GM12878 (cell line): ENCODE measurements at regions not wholly inside any gene's neighbourhood (a gene's known extent, or its start where the extent isn't known, plus 50 kb on each side); places are given as distances from the start of the nearest gene placed in this dataset.

Source experiments
- ATAC-seq: fragments of 200-7000 bp; cut with Tn5 transposase; 3 replicates; pipeline ENCODE4 v1.9.1; 2020; ENCODE audit warnings: mild to moderate bottlenecking, moderate library complexity
- BruUV-seq: library from RNA; stranded (reverse); fragments of 400-500 nt; replicated peaks from 2 replicates; lab custom pipeline; 2021; lab: Mats Ljungman, UMichigan
- CTCF ChIA-PET: fragments of 300-600 bp; sonication (Branson Sonifier 250); formaldehyde crosslinking; extraction: SDS; loops from one replicate; lab custom pipeline; 2021; ENCODE audit warnings: inconsistent platforms; lab: Yijun Ruan, JAX
- POLR2A ChIA-PET: fragments of 350-600 bp; formaldehyde crosslinking; extraction: SDS; loops from one replicate; lab custom pipeline; 2021; ENCODE audit warnings: inconsistent platforms; lab: Charles Lee
- RAD21 ChIA-PET: fragments of 300-600 bp; sonication (Branson Sonifier 250); formaldehyde crosslinking; loops from one replicate; lab custom pipeline; 2023; ENCODE audit warnings: antibody characterized with exemption; ENCODE audit not compliant: unreplicated experiment; lab: Charles Lee
- SMC1A ChIA-PET: fragments of 300-600 bp; sonication (Branson Sonifier 250); formaldehyde crosslinking; loops from one replicate; lab custom pipeline; 2023; ENCODE audit not compliant: unreplicated experiment, uncharacterized antibody; lab: Charles Lee
- DNase-seq: peaks from one replicate; pipeline ENCODE4 v3.0.0-alpha.2; 2011; ENCODE audit warnings: low read depth, low spot score
- FAIRE-seq: peaks from 3 replicates; lab custom pipeline; 2011; peaks lifted over from hg19 to GRCh38; lab: Jason Lieb, UNC
- H2AFZ ChIP-seq: 2 replicates; pipeline ENCODE4 v1.6.0; 2011; ENCODE audit warnings: low read depth, low read length, control low read depth; ENCODE audit not compliant: control insufficient read depth
- H3K27ac ChIP-seq: 2 replicates; pipeline ENCODE4 v1.5.1; 2011; ENCODE audit warnings: control low read depth; ENCODE audit not compliant: control insufficient read depth, insufficient read depth
- H3K27me3 ChIP-seq, 2 experiments: replicated peaks in 1 of 2; 2 replicates each; pipeline versions ENCODE4 v1.6.0 to v1.6.1; 2011; ENCODE audit warnings: low read length in 1 of 2; ENCODE audit not compliant: control insufficient read depth in 2 of 2, insufficient read depth in 2 of 2
- H3K36me3 ChIP-seq, 2 experiments: 2 replicates each; pipeline ENCODE4 v1.5.1; 2011; ENCODE audit warnings: low read length in 1 of 2; ENCODE audit not compliant: control insufficient read depth in 2 of 2, insufficient read depth in 2 of 2
- H3K4me1 ChIP-seq: 2 replicates; pipeline ENCODE4 v1.6.1; 2011; ENCODE audit warnings: mild to moderate bottlenecking, low read length, moderate library complexity, mixed read lengths; ENCODE audit not compliant: control insufficient read depth, insufficient read depth
- H3K4me2 ChIP-seq: 2 replicates; pipeline ENCODE4 v1.6.0; 2011; ENCODE audit warnings: control low read depth; ENCODE audit not compliant: control insufficient read depth, insufficient read depth
- H3K4me3 ChIP-seq: fragments of 200-600 bp; sonication (generic); 2 replicates; pipeline ENCODE4 v1.5.1; 2016
- H3K79me2 ChIP-seq: 2 replicates; pipeline ENCODE4 v1.6.0; 2011; ENCODE audit warnings: low read length; ENCODE audit not compliant: control insufficient read depth, insufficient read depth
- H3K9ac ChIP-seq: 2 replicates; pipeline ENCODE4 v1.8.0; 2011; ENCODE audit warnings: low read length, control low read depth, mixed read lengths; ENCODE audit not compliant: control insufficient read depth, insufficient read depth
- H3K9me3 ChIP-seq: replicated peaks from 3 replicates; pipeline ENCODE4 v1.5.1; 2011; ENCODE audit warnings: mild to moderate bottlenecking, low read length; ENCODE audit not compliant: control insufficient read depth, insufficient read depth
- H4K20me1 ChIP-seq: 2 replicates; pipeline ENCODE4 v1.6.0; 2011; ENCODE audit not compliant: control insufficient read depth, insufficient read depth
- CHD1 ChIP-seq: IDR thresholded peaks from 2 replicates; pipeline ENCODE4 v1.6.1; 2012; ENCODE audit warnings: low read depth, low read length, improper control_type of control experiment
- DPF2 ChIP-seq: fragments of 450-650 bp; IDR thresholded peaks from 2 replicates; pipeline ENCODE4 v1.6.1; 2017; ENCODE audit warnings: mild to moderate bottlenecking
- ESRRA ChIP-seq: IDR thresholded peaks from 2 replicates; pipeline ENCODE4 v1.6.1; 2012; ENCODE audit warnings: mild to moderate bottlenecking, low read length, improper control_type of control experiment
- MXI1 ChIP-seq: fragments of 150-350 bp; IDR thresholded peaks from 2 replicates; pipeline ENCODE4 v1.6.1; 2011; ENCODE audit warnings: low read depth, mild to moderate bottlenecking, inconsistent platforms, low read length, improper control_type of control experiment
- NBN ChIP-seq: fragments of 450-650 bp; IDR thresholded peaks from 2 replicates; pipeline ENCODE4 v1.6.1; 2016
- NFYA ChIP-seq: IDR thresholded peaks from 2 replicates; pipeline ENCODE4 v1.6.1; 2011; ENCODE audit warnings: low read depth, mild to moderate bottlenecking, low read length, improper control_type of control experiment, borderline replicate concordance
- WGBS: methylation state at CpG from one replicate; pipeline ENCODE4 v1.1.6; 2016; ENCODE audit warnings: low lambda C conversion rate; ENCODE audit not compliant: insufficient replicate concordance, insufficient coverage; ENCODE audit errors: missing lambda C conversion rate; 5-methylcytosine and 5-hydroxymethylcytosine counted together
- in situ Hi-C: fragments of 300-500 bp; cut with MboI; formaldehyde crosslinking; loops from 9 replicates; pipeline ENCODE4 v1.14.3; 2018; ENCODE audit warnings: mixed read lengths
- intact Hi-C: fragments of 100-400 bp; cut with micrococcal nuclease; formaldehyde crosslinking; loops from one replicate; pipeline ENCODE4 v1.14.2; 2022; ENCODE audit not compliant: unreplicated experiment
- TF ChIP-seq, protein P1 (sequence below): fragments of 450-650 bp; IDR thresholded peaks from 2 replicates; pipeline ENCODE4 v1.6.1; 2014; ENCODE audit warnings: mild to moderate bottlenecking
- TF ChIP-seq, protein P2 (sequence below): IDR thresholded peaks from 2 replicates; pipeline ENCODE4 v1.6.1; 2012; ENCODE audit warnings: mild to moderate bottlenecking, low read depth, low read length

GRCh38 chr13:86426437-86426836 is 627.2 kb upstream of the SLITRK6 start:
- no peaks in the 10 kb centered on the region for H3K9me3 ChIP-seq
- ChIA-PET POLR2A (no interaction called here), RAD21 (no interaction called here), SMC1A (interaction anchor here (1.2 to 1.4 kb wide), 2 partner anchors 9 to 19 kb away, joined by 3 read pairs; no protein-coding TSS in a partner anchor)
- H3K4me2 ChIP-seq, result no peak overlapping the region
- no peaks in the 10 kb centered on the region for H3K36me3 ChIP-seq
- FAIRE-seq (no peak), ATAC-seq (no peak)
- no peaks in the 10 kb centered on the region for H3K27me3 ChIP-seq
- intact Hi-C loops, result no loop called here
- no peaks in the 10 kb centered on the region for H4K20me1 ChIP-seq
- BruUV-seq, result no TSS peak
- no peak overlapping the region for H3K9ac ChIP-seq
- H2AFZ ChIP-seq, result no peak overlapping the region
- no peaks in the 10 kb centered on the region for H3K4me1 ChIP-seq
- TF ChIP-seq NBN (no peak), ESRRA (no peak)
- TF ChIP-seq, all 136 proteins: peak for 0
- DNase-seq, result no peak
- CTCF ChIA-PET, result no interaction called here
- Histone ChIP-seq H3K79me2 (no peaks in the 10 kb centered on the region), H3K27ac (no peak overlapping the region), H3K4me3 (no peak overlapping the region)
- in situ Hi-C loops, result no loop called here
- 3% methylated on average over 2 of the region's 2 CpGs for WGBS

DNA sequence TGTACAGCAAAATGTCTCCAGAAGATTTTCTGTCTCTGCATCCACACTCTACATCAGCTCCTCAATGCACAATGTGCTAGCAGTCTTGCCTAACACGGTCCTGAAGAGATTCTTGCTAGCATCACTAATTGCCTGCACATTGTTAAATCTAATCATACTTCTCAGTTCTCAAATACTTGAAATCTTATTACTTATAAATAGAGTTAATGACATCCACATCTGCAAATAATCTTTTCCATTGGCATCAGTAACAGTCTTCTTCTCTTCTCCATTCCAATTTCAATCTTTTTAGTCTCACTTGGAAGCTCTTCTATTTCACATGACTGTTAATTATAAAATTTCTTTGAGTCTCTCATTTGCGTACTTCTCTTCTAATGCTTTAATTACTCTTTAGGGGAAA is 630.5 kb upstream of the SLITRK6 start:
- no peaks in the 10 kb centered on the region for H3K27me3 ChIP-seq
- no peaks in the 10 kb centered on the region for H3K79me2 ChIP-seq
- no peaks in the 10 kb centered on the region for H3K4me1 ChIP-seq
- no peaks in the 10 kb centered on the region for H3K9me3 ChIP-seq
- ATAC-seq (no peak), DNase-seq (no peak), FAIRE-seq (no peak)
- ChIA-PET SMC1A (no interaction called here), POLR2A (no interaction called here), CTCF (no interaction called here), RAD21 (no interaction called here)
- no TSS peak for BruUV-seq
- no peak overlapping the region for H3K27ac ChIP-seq
- TF ChIP-seq, protein P1, sequence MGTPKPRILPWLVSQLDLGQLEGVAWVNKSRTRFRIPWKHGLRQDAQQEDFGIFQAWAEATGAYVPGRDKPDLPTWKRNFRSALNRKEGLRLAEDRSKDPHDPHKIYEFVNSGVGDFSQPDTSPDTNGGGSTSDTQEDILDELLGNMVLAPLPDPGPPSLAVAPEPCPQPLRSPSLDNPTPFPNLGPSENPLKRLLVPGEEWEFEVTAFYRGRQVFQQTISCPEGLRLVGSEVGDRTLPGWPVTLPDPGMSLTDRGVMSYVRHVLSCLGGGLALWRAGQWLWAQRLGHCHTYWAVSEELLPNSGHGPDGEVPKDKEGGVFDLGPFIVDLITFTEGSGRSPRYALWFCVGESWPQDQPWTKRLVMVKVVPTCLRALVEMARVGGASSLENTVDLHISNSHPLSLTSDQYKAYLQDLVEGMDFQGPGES, result no peak
- TF ChIP-seq, protein P2, sequence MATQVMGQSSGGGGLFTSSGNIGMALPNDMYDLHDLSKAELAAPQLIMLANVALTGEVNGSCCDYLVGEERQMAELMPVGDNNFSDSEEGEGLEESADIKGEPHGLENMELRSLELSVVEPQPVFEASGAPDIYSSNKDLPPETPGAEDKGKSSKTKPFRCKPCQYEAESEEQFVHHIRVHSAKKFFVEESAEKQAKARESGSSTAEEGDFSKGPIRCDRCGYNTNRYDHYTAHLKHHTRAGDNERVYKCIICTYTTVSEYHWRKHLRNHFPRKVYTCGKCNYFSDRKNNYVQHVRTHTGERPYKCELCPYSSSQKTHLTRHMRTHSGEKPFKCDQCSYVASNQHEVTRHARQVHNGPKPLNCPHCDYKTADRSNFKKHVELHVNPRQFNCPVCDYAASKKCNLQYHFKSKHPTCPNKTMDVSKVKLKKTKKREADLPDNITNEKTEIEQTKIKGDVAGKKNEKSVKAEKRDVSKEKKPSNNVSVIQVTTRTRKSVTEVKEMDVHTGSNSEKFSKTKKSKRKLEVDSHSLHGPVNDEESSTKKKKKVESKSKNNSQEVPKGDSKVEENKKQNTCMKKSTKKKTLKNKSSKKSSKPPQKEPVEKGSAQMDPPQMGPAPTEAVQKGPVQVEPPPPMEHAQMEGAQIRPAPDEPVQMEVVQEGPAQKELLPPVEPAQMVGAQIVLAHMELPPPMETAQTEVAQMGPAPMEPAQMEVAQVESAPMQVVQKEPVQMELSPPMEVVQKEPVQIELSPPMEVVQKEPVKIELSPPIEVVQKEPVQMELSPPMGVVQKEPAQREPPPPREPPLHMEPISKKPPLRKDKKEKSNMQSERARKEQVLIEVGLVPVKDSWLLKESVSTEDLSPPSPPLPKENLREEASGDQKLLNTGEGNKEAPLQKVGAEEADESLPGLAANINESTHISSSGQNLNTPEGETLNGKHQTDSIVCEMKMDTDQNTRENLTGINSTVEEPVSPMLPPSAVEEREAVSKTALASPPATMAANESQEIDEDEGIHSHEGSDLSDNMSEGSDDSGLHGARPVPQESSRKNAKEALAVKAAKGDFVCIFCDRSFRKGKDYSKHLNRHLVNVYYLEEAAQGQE, result no peak
- TF ChIP-seq DPF2 (no peak), CHD1 (no peak), MXI1 (no peak), NFYA (no peak)
- H3K4me3 ChIP-seq, result no peak overlapping the region
- in situ Hi-C loops (no loop called here), intact Hi-C loops (no loop called here)
- H3K36me3 ChIP-seq, result no peaks in the 10 kb centered on the region
- no peak overlapping the region for H2AFZ ChIP-seq
- H4K20me1 ChIP-seq, result no peaks in the 10 kb centered on the region
- no peak overlapping the region for H3K4me2 ChIP-seq
- WGBS, result 50% methylated on average over 2 of the region's 2 CpGs
- no peak overlapping the region for H3K9ac ChIP-seq
